NCI-H345 treated with DMSO at 0.1 percent for 48 hours (cell line): ENCODE measurements at regions not wholly inside any gene's neighbourhood (a gene's known extent, or its start where the extent isn't known, plus 50 kb on each side); places are given as distances from the start of the nearest gene placed in this dataset.

ENCODE experiments used
- DNase-seq: peaks from one replicate; lab custom pipeline; 2025; ENCODE audit not compliant: unreplicated experiment; lab: John Stamatoyannopoulos, UW

- DNase-seq = no peak
Measured at GRCh38 chr17:71710816-71711215, 410.0 kb upstream of the SOX9 start.

- DNase-seq = no peak
Measured at GRCh38 chr17:71713846-71714245, 407.0 kb upstream of the SOX9 start.

DNA sequence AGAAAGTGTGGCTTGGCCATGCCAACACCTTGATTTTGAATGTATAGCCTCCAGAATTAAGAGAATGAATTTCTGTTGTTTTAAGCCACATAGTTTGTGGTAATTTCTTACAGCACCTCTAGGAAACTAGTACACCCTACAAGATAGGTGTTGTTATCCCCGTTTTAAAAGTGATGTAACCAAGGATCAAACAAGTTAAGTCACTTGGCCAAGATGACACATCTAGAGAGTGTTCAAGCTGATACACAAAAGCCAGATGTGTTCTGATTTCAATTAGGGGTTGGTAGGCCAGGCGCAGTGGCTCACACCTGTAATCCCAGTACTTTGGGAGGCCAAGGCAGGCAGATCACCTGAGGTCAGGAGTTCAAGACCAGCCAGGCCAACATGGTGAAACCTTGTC is 396.5 kb upstream of the SOX9 start:
- no peak for DNase-seq

DNA sequence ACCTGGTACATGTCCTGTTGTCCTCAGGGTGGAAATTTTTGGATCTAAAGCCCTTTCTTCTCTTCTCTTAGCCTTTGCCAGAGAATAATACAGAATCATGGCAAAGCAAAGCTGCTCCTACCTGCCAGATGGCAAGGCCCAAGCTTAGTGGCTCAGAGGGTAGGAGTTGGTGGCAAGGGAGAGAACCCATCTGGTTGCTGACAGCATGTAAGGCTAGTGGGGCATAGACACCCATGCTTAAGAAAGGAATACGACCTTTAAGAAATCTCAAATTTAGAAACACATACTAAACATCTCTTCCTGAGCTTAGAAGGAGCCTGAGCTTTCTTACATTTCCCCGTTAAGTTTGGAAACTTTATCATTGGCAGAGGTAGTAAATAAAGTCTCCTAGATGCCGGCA is 395.0 kb upstream of the SOX9 start:
- DNase-seq = no peak

DNA sequence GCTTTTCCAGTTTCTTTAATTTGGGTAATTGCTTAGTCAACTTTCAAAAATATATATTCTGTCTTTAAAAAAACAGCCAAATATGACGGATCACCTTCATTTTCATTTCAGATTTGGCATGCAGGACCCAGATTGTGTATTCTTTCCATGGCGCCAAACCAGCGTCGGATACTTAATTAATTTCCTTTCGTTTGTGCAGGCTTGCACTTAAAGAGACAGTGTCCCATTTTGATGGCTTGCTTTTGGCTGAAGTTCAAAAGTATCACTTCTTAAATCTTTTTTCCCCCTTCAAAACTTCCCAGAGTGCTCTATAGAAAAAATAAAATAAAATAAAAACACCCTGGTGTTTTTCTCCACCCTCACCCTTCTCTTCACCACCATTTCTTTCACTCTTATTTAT is 394.5 kb upstream of the SOX9 start:
- DNase-seq = no peak

- no peak for DNase-seq
Measured at GRCh38 chr17:71727292-71727691, 393.5 kb upstream of the SOX9 start.

- no peak for DNase-seq
Measured at GRCh38 chr17:71727723-71728122, 393.1 kb upstream of the SOX9 start.

- no peak for DNase-seq
Measured at GRCh38 chr17:71730871-71731270, 389.9 kb upstream of the SOX9 start.

GRCh38 chr17:71735893-71736292 is 384.9 kb upstream of the SOX9 start:
- no peak for DNase-seq

- no peak for DNase-seq
Measured at GRCh38 chr17:71740866-71741265, 380.0 kb upstream of the SOX9 start.

DNA sequence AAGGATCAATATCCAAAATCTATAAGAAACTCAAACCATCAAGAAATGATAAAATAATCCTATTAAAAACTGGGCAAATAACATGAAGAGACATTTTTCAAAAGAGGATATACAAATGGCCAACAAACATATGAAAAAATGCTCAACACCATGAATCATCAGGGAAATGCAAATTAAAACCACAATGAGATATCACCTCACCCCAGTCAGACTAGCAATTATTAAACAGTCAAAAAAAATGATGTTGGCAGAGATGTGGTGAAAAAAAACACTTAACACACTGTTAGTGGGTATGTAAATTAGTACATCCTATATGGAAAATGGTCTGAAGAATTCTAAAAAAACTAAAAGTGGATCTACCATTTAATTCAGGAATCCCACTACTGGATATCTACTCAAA is 379.0 kb upstream of the SOX9 start:
- no peak for DNase-seq

DNA sequence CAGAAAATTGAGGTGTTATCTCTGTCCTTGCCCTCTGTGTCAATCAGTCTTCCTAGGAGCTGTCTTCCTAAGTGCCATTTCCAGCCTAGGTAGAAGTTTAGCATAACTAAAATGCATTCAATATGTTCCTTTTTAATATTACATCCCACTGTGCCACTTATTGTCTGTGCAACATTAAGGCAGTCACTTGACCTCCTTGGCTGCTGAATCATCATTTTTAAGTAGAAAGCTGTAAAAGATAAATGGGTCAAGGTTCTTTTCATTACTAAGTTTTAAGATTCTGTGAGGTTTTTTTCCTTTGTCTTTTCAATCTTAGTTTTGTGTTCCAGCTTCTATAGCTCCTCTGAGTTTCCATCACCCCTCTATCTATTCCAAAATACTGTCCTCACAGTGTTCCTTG is 371.9 kb upstream of the SOX9 start:
- DNase-seq = no peak

GRCh38 chr17:71753070-71753469 is 367.8 kb upstream of the SOX9 start:
- no peak for DNase-seq

DNA sequence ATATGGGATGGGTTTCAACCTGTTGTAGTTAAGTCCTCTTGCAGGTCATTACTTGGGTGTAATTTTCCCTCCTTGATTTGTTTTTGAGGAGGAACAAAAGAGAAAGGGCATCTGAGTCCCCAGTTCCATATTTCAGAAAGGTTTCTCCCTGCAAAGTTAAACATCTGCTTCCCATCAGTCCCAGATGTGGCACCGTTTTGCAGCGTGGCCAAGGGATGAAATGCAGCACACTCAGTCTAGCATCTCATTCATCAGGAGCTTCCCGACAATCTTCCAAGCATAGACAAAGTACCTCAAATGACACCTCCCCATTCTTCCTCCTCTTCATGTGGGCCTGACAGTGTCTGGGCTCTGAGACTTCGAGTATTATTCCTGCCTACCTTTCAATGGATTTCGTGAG is 363.7 kb upstream of the SOX9 start:
- no peak for DNase-seq

DNA sequence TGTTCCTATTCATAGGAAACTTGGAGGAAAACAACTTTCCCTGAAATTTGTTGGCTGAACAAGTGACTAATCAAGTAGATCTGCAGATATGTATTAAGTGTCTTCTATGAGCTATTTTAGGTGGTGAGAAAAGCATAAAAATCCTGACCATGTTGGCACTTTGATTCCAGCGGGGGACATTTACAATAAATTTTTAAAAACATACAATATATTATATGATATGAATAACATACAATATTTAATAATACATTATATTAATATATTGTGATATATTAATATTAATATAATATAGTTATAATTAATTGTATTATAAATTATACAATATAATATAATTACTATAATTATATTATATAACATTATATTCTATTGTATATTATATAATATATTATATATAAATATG is 362.9 kb upstream of the SOX9 start:
- DNase-seq = no peak

- DNase-seq = no peak
Measured at GRCh38 chr17:71759422-71760060, 361.3 kb upstream of the SOX9 start.

DNA sequence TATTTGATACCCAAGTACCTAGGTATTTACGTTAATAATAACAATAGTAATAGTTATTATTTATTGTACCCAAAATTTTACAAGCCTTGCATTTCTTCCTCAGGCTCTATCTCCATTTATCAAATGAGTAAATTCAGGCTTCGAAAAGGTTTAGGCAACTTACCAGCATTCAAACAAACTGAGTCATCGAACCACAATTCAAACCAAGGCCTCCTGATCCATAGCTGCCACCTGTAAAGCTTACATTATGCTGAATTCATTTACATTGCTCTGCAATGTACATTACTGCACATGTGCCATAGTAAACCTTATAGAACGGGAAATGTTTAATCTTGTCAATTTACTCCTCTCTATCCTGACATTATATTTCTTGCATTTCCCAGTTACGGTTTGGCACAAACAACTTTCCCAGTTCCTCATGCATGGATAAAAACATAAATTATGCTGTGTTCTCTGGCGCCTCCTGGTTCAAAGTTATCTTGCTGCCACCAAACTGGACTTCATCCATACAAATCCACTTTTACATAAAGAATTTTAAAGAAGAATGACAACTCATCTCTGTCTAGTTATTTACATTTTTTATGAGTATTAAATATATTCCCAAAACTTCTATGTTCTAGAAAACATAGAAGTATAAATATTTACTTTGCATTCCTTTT is 360.6 kb upstream of the SOX9 start:
- no peak for DNase-seq

DNA sequence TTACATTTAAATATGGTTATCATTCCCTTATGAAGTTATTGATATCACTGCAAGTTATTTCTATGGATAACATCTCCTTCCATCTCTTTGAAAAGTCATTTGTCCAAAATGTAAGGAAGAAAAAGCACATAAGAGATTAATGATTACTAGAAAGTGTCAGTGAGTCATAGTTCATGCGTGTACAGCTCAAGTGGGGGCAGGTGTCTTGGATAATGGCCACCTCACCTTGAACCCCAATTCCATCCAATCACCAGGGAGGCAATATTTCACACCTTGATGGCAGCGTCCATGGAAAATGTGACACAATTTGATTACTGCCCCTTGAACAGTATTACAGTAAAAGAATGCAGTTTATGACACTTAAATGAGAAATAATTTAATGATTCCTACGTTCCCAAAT is 358.3 kb upstream of the SOX9 start:
- DNase-seq = no peak

DNA sequence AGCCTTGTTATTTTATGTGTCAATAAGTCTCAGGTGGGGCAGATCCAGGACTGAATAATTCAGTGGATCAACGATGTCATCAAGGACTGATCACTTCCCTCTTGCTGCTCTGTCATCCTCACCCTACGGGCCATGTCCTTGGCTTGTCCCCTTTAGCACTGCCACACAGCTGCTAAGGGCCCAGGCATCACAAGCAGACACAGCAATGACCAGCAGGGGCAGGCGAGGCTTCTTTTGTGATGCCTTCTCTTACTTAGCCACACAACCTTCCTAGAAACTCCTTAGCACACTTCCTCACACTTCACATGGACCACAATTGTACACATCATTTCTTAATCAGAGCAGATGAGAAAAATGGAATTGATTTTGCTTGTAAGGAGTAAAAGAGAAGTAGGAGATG is 356.3 kb upstream of the SOX9 start:
- DNase-seq = no peak

DNA sequence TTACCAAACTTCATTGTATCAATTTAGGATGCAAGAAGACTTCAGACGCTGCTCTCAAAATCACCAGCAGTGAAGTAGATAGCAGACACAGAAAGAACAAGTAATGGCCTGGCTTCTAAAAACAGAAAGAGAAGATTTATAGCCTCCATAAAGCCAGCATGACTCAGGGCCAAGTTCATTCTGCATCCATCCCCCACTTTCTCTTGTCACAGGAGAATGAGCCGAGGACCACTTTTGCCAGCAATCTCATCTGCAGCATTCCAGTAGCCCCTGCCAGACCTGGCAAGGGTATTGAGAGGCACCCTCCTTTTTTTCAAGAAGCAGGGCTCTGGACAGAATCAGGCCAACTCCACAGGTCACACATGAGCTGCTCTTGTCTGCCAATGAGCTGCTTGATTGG is 355.4 kb upstream of the SOX9 start:
- DNase-seq = no peak

GRCh38 chr17:71769850-71770249 is 351.0 kb upstream of the SOX9 start:
- DNase-seq = no peak

DNA sequence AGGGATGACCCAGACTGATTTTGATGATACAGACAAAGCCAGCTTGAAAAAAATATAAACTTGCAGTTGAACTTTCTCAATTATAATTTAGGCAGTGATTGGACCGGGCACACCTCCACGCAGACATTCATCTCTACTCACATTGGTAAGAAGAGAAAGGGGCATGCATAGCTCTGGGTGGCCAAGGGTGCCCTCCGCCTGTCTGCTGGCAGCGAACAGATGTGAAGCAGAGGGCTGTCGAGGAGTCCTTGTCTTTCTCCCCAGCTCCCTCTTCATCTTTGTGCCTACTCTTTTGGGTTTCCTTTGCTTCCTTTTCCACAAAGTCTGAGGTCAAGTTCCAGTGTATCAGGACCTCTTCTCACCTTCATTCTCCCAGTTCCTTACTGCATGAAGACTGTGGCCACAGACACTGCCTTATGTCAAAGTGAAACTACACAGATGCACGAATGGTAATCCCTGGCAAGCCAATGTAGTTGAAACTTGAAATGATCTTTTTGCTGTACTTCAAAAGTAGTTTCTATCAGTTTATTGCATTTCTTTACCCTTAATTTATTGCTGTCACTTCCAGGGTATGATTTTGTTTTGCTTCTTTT is 343.7 kb upstream of the SOX9 start:
- DNase-seq = no peak

DNA sequence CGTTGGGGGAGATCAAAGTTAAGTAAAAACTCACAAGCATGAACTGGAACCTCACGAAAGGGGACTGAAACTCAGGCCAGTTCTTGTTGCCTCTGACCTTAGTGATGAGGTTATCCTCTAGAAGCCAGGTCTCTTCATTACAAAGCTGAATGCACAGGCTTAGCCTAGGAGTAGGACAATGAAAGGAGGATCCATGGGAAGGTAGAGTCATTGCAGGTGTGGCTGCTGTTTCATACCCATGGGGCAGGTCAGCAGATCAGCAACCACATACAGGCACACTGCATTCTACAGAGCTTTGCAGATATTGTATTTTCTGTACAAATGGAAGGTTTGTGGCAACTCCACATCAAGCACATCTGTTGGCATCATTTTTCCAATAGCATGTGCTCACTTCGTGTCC is 341.3 kb upstream of the SOX9 start:
- no peak for DNase-seq
